A673 (cell line): ENCODE measurements at regions not wholly inside any gene's neighbourhood (a gene's known extent, or its start where the extent isn't known, plus 50 kb on each side); places are given as distances from the start of the nearest gene placed in this dataset.

Experiments
- BruUV-seq: library from RNA; stranded (reverse); fragments of 400-500 nt; replicated peaks from 2 replicates; lab custom pipeline; 2021; lab: Mats Ljungman, UMichigan
- CTCF ChIA-PET: fragments of 300-600 bp; sonication (Branson Sonifier 250); formaldehyde crosslinking; loops from one replicate; lab custom pipeline; 2022; ENCODE audit warnings: antibody characterized with exemption; lab: Charles Lee
- POLR2A ChIA-PET: fragments of 300-600 bp; sonication (Branson Sonifier 250); formaldehyde crosslinking; loops from one replicate; lab custom pipeline; 2022; ENCODE audit warnings: antibody characterized with exemption; ENCODE audit not compliant: low non-redundant PET; lab: Charles Lee
- DNase-seq: peaks from one replicate; pipeline ENCODE4 v3.0.0-alpha.2; 2015; ENCODE audit warnings: low spot score
- H3K27ac ChIP-seq: fragments of 200-600 bp; sonication (generic); 2 replicates; pipeline ENCODE4 v1.5.1; 2016; ENCODE audit warnings: mixed run types, low read depth, mild to moderate bottlenecking, mixed read lengths, antibody characterized with exemption, low read length; ENCODE audit not compliant: poor library complexity, severe bottlenecking
- H3K27me3 ChIP-seq: fragments of 200-600 bp; sonication (generic); replicated peaks from 2 replicates; pipeline ENCODE4 v1.6.1; 2017; ENCODE audit warnings: mixed run types, low read depth, mild to moderate bottlenecking, mixed read lengths, antibody characterized with exemption, low read length; ENCODE audit not compliant: insufficient read depth, poor library complexity
- H3K36me3 ChIP-seq: fragments of 200-600 bp; sonication (generic); 2 replicates; pipeline ENCODE4 v1.6.1; 2016; ENCODE audit warnings: mixed run types, mild to moderate bottlenecking, mixed read lengths, antibody characterized with exemption, low read length; ENCODE audit not compliant: insufficient read depth, poor library complexity, severe bottlenecking
- H3K4me1 ChIP-seq: fragments of 200-600 bp; sonication (generic); 2 replicates; pipeline ENCODE4 v1.6.1; 2017; ENCODE audit warnings: mixed run types, mild to moderate bottlenecking, mixed read lengths, antibody characterized with exemption, low read length; ENCODE audit not compliant: insufficient read depth, poor library complexity, severe bottlenecking
- H3K4me3 ChIP-seq: fragments of 200-600 bp; sonication (generic); 2 replicates; pipeline ENCODE4 v1.5.1; 2016; ENCODE audit warnings: low read depth, mixed run types, mild to moderate bottlenecking, mixed read lengths, low read length; ENCODE audit not compliant: poor library complexity, severe bottlenecking
- H3K9me3 ChIP-seq: fragments of 200-600 bp; sonication (generic); 2 replicates; pipeline ENCODE4 v1.6.1; 2016; ENCODE audit warnings: mixed run types, low read depth, mild to moderate bottlenecking, mixed read lengths, antibody characterized with exemption, low read length; ENCODE audit not compliant: poor library complexity, severe bottlenecking
- EZH2 ChIP-seq: fragments of 200-600 bp; sonication (generic); IDR thresholded peaks from 2 replicates; pipeline ENCODE4 v1.6.1; 2017; ENCODE audit warnings: borderline replicate concordance, low read depth, mild to moderate bottlenecking, mixed read lengths, antibody characterized with exemption, low read length; ENCODE audit not compliant: poor library complexity, severe bottlenecking
- intact Hi-C: fragments of 100-400 bp; cut with micrococcal nuclease; formaldehyde crosslinking; loops from one replicate; pipeline ENCODE4 v1.10.0; 2022; ENCODE audit not compliant: unreplicated experiment
- TF ChIP-seq, protein P1 (sequence below): fragments of 300-800, 200-600 bp; sonication (generic); conservative IDR thresholded peaks from 2 replicates; pipeline ENCODE4 v1.5.1; 2017; ENCODE audit warnings: low read depth, mild to moderate bottlenecking, antibody characterized with exemption, low read length, moderate library complexity, mixed read lengths

DNA sequence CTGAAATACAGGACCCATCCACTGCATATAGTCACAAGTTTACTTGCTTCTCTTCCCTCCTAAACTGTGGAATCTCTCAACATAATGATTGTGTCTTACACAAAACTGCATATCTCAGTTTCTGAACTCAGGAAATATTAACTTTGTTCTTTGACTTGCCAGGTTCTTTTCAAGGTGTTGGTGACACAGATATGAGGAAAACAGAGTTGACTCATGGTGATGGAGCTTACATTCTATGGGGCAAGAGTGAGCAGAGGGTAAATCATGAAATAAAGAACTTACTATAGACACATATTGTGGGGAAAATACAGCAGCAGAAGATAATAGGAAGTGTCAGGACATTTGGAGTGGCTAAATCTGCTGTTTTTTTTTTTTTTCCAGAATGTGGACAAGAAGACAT lies 72.5 kb upstream of the IGFBP3 start:
- Histone ChIP-seq H3K4me1 (no peaks in the 10 kb centered on the region), H3K36me3 (no peaks in the 10 kb centered on the region), H3K4me3 (no peak overlapping the region), H3K27me3 (peaks cover 4% of the 10 kb centered on the region), H3K27ac (no peak overlapping the region), H3K9me3 (no peaks in the 10 kb centered on the region)
- ChIA-PET POLR2A (no interaction called here), CTCF (no interaction called here)
- no peak for TF ChIP-seq EZH2
- TF ChIP-seq, protein P1, sequence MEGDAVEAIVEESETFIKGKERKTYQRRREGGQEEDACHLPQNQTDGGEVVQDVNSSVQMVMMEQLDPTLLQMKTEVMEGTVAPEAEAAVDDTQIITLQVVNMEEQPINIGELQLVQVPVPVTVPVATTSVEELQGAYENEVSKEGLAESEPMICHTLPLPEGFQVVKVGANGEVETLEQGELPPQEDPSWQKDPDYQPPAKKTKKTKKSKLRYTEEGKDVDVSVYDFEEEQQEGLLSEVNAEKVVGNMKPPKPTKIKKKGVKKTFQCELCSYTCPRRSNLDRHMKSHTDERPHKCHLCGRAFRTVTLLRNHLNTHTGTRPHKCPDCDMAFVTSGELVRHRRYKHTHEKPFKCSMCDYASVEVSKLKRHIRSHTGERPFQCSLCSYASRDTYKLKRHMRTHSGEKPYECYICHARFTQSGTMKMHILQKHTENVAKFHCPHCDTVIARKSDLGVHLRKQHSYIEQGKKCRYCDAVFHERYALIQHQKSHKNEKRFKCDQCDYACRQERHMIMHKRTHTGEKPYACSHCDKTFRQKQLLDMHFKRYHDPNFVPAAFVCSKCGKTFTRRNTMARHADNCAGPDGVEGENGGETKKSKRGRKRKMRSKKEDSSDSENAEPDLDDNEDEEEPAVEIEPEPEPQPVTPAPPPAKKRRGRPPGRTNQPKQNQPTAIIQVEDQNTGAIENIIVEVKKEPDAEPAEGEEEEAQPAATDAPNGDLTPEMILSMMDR, result no peak
- intact Hi-C loops, result no loop called here
- no TSS peak for BruUV-seq
- no peak for DNase-seq

DNA sequence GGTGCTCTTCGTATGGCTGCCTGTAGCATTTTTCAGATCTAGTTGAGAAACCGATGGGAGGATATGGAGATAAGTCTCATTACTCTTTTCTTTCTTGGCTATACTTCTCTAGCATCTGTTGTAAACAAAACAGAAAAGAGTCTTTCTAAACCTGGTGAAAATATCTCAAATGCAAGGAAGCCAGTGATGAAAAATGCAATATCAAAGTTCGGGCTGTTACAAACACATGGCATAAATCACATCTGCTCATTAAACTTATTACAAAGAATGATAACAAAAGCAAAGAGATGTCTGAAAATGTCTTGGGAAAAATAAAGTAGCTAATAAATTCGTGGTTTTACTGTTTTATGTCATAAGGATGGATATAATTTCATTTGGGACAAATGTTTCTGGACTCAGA lies 71.8 kb upstream of the IGFBP3 start:
- BruUV-seq, result no TSS peak
- no peak for TF ChIP-seq EZH2
- TF ChIP-seq, protein P1, result no peak
- ChIA-PET CTCF (no interaction called here), POLR2A (no interaction called here)
- Histone ChIP-seq H3K36me3 (no peaks in the 10 kb centered on the region), H3K4me1 (no peaks in the 10 kb centered on the region), H3K9me3 (no peaks in the 10 kb centered on the region), H3K27me3 (peaks cover 4% of the 10 kb centered on the region), H3K27ac (no peak overlapping the region), H3K4me3 (no peak overlapping the region)
- DNase-seq, result no peak
- intact Hi-C loops, result no loop called here

DNA sequence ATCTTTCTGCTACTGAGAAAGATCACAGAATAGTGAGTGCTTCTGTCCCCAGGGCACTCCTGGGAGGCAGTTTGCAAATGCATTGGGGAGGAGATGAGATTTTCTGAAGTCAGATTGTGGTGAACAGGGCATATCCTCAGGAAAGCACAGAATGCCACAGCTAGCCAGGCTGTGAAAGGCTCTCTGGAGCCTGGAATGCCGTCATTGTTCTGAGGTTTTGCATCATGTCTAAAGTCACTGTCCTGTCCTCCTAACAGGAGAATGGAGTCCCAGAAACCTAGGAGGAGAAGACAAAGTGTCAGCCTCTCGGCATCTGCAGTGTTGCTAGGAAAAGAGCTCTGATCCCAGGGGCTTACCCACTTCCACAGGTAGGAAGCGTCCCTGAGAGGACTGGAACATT lies 69.2 kb upstream of the IGFBP3 start:
- H3K9me3 ChIP-seq, result no peaks in the 10 kb centered on the region
- H3K36me3 ChIP-seq, result no peaks in the 10 kb centered on the region
- no peak for DNase-seq
- intact Hi-C loops, result no loop called here
- H3K27ac ChIP-seq, result no peak overlapping the region
- CTCF ChIA-PET, result no interaction called here
- POLR2A ChIA-PET, result no interaction called here
- no peak overlapping the region for H3K4me3 ChIP-seq
- H3K4me1 ChIP-seq, result no peaks in the 10 kb centered on the region
- no peak for TF ChIP-seq EZH2
- TF ChIP-seq, protein P1, result no peak
- no TSS peak for BruUV-seq
- peaks cover 4% of the 10 kb centered on the region for H3K27me3 ChIP-seq
